GM21423 (cell line): ENCODE measurements at regions not wholly inside any gene's neighbourhood (a gene's known extent, or its start where the extent isn't known, plus 50 kb on each side); places are given as distances from the start of the nearest gene placed in this dataset.
A peak's percentile ranks its signal among the peaks of the same experiment; 100 is the strongest.
"Not testable (repeated sequence)": the region's sequence is repeated elsewhere in the genome, so short reads cannot be mapped to it uniquely, and the experiment has no call there.

Source experiments
- ATAC-seq: cut with Tn5 transposase; IDR thresholded peaks from one replicate; pipeline ENCODE4 v1.9.1; 2021; ENCODE audit warnings: mild to moderate bottlenecking, moderate library complexity; ENCODE audit not compliant: unreplicated experiment

GRCh38 chr5:54825005-54825404, 160.4 kb downstream of the ESM1 start:
- no peak for ATAC-seq

- no peak for ATAC-seq
Measured at GRCh38 chr5:54823006-54823405, 162.4 kb downstream of the ESM1 start.

GRCh38 chr5:54822324-54822687, 163.1 kb downstream of the ESM1 start:
- ATAC-seq = no peak

- no peak for ATAC-seq
Measured at GRCh38 chr5:54821445-54822323, 163.7 kb downstream of the ESM1 start.

- ATAC-seq = no peak
Measured at GRCh38 chr5:54820346-54821134, 164.9 kb downstream of the ESM1 start.

GRCh38 chr5:54807421-54807820, 178.0 kb downstream of the ESM1 start:
- no peak for ATAC-seq

GRCh38 chr5:54804521-54804920, 180.9 kb downstream of the ESM1 start:
- ATAC-seq = no peak

- no peak for ATAC-seq
Measured at GRCh38 chr5:54804086-54804485, 181.3 kb downstream of the ESM1 start.

- no peak for ATAC-seq
Measured at GRCh38 chr5:54803471-54804011, 181.9 kb downstream of the ESM1 start.

- no peak for ATAC-seq
Measured at GRCh38 chr5:54799645-54800044, 185.7 kb downstream of the ESM1 start.

- no peak for ATAC-seq
Measured at GRCh38 chr5:54795777-54796176, 189.6 kb downstream of the ESM1 start.

- ATAC-seq = no peak
Measured at GRCh38 chr5:54795284-54795683, 190.1 kb downstream of the ESM1 start.

- no peak for ATAC-seq
Measured at GRCh38 chr5:54794135-54794975, 191.0 kb downstream of the ESM1 start.

- ATAC-seq = no peak
Measured at GRCh38 chr5:54793468-54794134, 191.8 kb downstream of the ESM1 start.

GRCh38 chr5:54792611-54793404, 192.6 kb downstream of the ESM1 start:
- ATAC-seq = no peak

GRCh38 chr5:54787910-54788309, 197.5 kb downstream of the ESM1 start:
- not testable (repeated sequence) for ATAC-seq

- ATAC-seq = peak; percentile 63
Measured at GRCh38 chr5:54785729-54786591, 199.4 kb downstream of the ESM1 start.

GRCh38 chr5:54778783-54779182, 206.6 kb downstream of the ESM1 start:
- ATAC-seq = no peak

GRCh38 chr5:54775645-54776044, 209.7 kb downstream of the ESM1 start:
- ATAC-seq = no peak
